WTC11 (cell line): ENCODE measurements at regions not wholly inside any gene's neighbourhood (a gene's known extent, or its start where the extent isn't known, plus 50 kb on each side); places are given as distances from the start of the nearest gene placed in this dataset.

Source experiments
- ATF6 ChIP-seq: sonication (generic); formaldehyde crosslinking; IDR thresholded peaks from 2 replicates; pipeline ENCODE4 v1.8.1; 2023; ENCODE audit warnings: mild to moderate bottlenecking, missing genetic modification reagents
- CREB1 ChIP-seq: sonication (generic); formaldehyde crosslinking; IDR thresholded peaks from 2 replicates; pipeline ENCODE4 v1.8.0; 2023; ENCODE audit warnings: mild to moderate bottlenecking, missing genetic modification reagents
- CREM ChIP-seq: sonication (generic); formaldehyde crosslinking; IDR thresholded peaks from 2 replicates; pipeline ENCODE4 v1.8.1; 2022; ENCODE audit warnings: mild to moderate bottlenecking, missing genetic modification reagents, moderate library complexity
- CTCF ChIP-seq: fragments of 200-600 bp; IDR thresholded peaks from 2 replicates; pipeline ENCODE4 v1.8.0; 2022; ENCODE audit warnings: antibody characterized with exemption
- HMGXB4 ChIP-seq: sonication (generic); formaldehyde crosslinking; IDR thresholded peaks from 2 replicates; pipeline ENCODE4 v1.8.1; 2023; ENCODE audit warnings: mild to moderate bottlenecking, moderate library complexity, missing genetic modification reagents
- IRF2 ChIP-seq: sonication (generic); formaldehyde crosslinking; IDR thresholded peaks from 2 replicates; pipeline ENCODE4 v1.8.0; 2022; ENCODE audit warnings: low read depth, missing genetic modification reagents, borderline replicate concordance
- ZNF512 ChIP-seq: sonication (generic); formaldehyde crosslinking; IDR thresholded peaks from 2 replicates; pipeline ENCODE4 v1.8.1; 2022; ENCODE audit warnings: missing genetic modification reagents, borderline replicate concordance

- no peak for TF ChIP-seq CREM (CRISPR knock-in tag)
- TF ChIP-seq ZNF512 (CRISPR knock-in tag), result no peak
- TF ChIP-seq CREB1 (CRISPR knock-in tag), result no peak
- TF ChIP-seq CTCF, result no peak
- TF ChIP-seq IRF2 (CRISPR knock-in tag), result no peak
- no peak for TF ChIP-seq ATF6 (CRISPR knock-in tag)
- no peak for TF ChIP-seq HMGXB4 (CRISPR knock-in tag)
These were observed 78.0 kb downstream of the SAMD9 start for GRCh38 chr7:93039786-93040185.
